ENCODE measurements at regions not wholly inside any gene's neighbourhood (a gene's known extent, or its start where the extent isn't known, plus 50 kb on each side); places are given as distances from the start of the nearest gene placed in this dataset.

DNA sequence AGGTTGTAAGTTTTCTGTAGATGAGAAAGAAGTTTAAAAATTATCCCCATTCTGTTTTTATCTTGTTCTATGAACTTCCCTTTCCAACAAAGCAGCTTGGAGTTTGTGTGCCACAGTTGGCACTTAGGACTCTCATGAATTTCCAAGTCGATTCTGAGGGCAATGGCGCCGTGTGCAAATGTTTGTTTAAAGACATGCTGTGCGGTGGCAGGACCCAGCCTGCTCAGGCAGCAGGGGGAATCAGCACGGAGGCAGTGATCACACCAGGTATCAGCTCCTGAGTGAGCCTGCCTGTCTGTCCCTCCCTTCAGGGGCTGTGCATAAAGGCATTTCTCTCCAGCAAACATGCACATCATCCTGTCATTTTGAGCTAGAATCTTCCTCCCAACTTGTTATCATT lies 109.8 kb upstream of the WDR11 start:
- no peak overlapping the region for H3K27ac ChIP-seq (ENCODE audit: low read length)
- no peak overlapping the region for H3K9ac ChIP-seq (ENCODE audit: low read length)
- H3K27me3 ChIP-seq (replicated peaks; ENCODE audit: insufficient read depth, low read length): no peaks in the 10 kb centered on the region
- H3K4me3 ChIP-seq (ENCODE audit: low read length): no peak overlapping the region
- no peak for TF ChIP-seq EZH2 (optimal IDR thresholded peaks at IDR 0.05; ENCODE audit: low read depth, low read length)
- TF ChIP-seq, protein P1, sequence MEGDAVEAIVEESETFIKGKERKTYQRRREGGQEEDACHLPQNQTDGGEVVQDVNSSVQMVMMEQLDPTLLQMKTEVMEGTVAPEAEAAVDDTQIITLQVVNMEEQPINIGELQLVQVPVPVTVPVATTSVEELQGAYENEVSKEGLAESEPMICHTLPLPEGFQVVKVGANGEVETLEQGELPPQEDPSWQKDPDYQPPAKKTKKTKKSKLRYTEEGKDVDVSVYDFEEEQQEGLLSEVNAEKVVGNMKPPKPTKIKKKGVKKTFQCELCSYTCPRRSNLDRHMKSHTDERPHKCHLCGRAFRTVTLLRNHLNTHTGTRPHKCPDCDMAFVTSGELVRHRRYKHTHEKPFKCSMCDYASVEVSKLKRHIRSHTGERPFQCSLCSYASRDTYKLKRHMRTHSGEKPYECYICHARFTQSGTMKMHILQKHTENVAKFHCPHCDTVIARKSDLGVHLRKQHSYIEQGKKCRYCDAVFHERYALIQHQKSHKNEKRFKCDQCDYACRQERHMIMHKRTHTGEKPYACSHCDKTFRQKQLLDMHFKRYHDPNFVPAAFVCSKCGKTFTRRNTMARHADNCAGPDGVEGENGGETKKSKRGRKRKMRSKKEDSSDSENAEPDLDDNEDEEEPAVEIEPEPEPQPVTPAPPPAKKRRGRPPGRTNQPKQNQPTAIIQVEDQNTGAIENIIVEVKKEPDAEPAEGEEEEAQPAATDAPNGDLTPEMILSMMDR (IDR thresholded peaks at IDR 0.05; ENCODE audit: low read length): no peak
- no peak for TF ChIP-seq EZH2phosphoT487 (IDR thresholded peaks at IDR 0.05; ENCODE audit: low read length)
- H3K4me1 ChIP-seq (ENCODE audit: low read length): no peaks in the 10 kb centered on the region
- no peaks in the 10 kb centered on the region for H3K79me2 ChIP-seq (ENCODE audit: low read length)
- H3F3A ChIP-seq (ENCODE audit: insufficient read depth, low read length): no peaks in the 10 kb centered on the region
- H3K9me3 ChIP-seq (replicated peaks; ENCODE audit: insufficient read depth, low read length): no peaks in the 10 kb centered on the region
- no peaks in the 10 kb centered on the region for H3K36me3 ChIP-seq (replicated peaks; ENCODE audit: insufficient read depth, low read length)
- no peak overlapping the region for H2AFZ ChIP-seq (ENCODE audit: low read length)
- H3K9me2 ChIP-seq (replicated peaks; ENCODE audit: insufficient read depth, low read length): no peaks in the 10 kb centered on the region
- DNase-seq: no peak
- H4K20me1 ChIP-seq (ENCODE audit: insufficient read depth, low read length): no peaks in the 10 kb centered on the region
- H3K4me2 ChIP-seq (ENCODE audit: low read depth, low read length): no peak overlapping the region

DNA sequence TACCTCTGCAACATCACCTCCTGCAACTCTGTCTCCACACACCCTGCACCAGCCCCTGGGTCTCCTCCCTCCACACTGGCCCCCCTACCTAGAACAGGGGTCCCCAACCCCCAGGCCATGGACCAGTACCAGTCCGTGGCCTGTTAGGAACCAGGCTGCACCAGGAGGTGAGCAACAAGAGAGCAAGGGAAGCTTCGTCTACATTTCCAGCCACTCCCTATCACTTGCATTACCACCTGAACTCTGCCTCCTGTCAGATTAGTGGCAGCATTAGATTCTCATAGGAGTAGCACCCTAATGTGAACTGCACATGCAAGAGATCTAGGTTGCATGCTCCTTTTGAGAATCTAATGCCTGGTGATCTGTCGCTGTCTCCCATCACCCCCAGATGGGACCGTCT lies 108.8 kb upstream of the WDR11 start:
- Histone ChIP-seq H3K79me2 (ENCODE audit: low read length) (no peaks in the 10 kb centered on the region), H3K9me2 (replicated peaks; ENCODE audit: insufficient read depth, low read length) (no peaks in the 10 kb centered on the region), H3F3A (ENCODE audit: insufficient read depth, low read length) (no peaks in the 10 kb centered on the region), H3K9me3 (replicated peaks; ENCODE audit: insufficient read depth, low read length) (no peaks in the 10 kb centered on the region), H3K4me2 (ENCODE audit: low read depth, low read length) (no peak overlapping the region), H3K4me1 (ENCODE audit: low read length) (no peaks in the 10 kb centered on the region), H3K27ac (ENCODE audit: low read length) (no peak overlapping the region), H3K36me3 (replicated peaks; ENCODE audit: insufficient read depth, low read length) (no peaks in the 10 kb centered on the region), H3K27me3 (replicated peaks; ENCODE audit: insufficient read depth, low read length) (no peaks in the 10 kb centered on the region), H4K20me1 (ENCODE audit: insufficient read depth, low read length) (no peaks in the 10 kb centered on the region), H2AFZ (ENCODE audit: low read length) (no peak overlapping the region), H3K9ac (ENCODE audit: low read length) (no peak overlapping the region), H3K4me3 (ENCODE audit: low read length) (no peak overlapping the region)
- no peak for DNase-seq
- TF ChIP-seq EZH2 (optimal IDR thresholded peaks at IDR 0.05; ENCODE audit: low read depth, low read length) (no peak), EZH2phosphoT487 (IDR thresholded peaks at IDR 0.05; ENCODE audit: low read length) (no peak)
- TF ChIP-seq, protein P1 (IDR thresholded peaks at IDR 0.05; ENCODE audit: low read length): no peak

DNA sequence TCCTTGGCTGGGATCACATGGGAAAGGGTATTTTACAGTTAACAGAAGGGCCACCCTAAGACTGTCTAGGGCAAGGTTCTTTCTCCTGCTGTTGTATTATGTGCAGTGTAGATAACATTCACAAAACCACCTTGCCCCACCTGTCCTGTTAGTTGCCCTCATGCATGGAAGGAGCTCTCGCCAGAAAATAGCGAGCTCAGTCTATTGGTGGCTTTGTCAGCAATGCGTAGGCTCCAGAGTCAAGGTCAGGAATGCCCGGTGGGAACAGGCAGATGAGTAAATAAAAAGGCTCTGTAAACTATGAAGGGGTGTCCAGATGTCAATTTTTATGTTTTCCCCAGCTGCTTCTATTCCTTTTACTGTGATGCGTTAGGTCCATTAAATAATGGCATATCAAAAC lies 107.1 kb upstream of the WDR11 start:
- no peak overlapping the region for H2AFZ ChIP-seq (ENCODE audit: low read length)
- no peak for DNase-seq
- no peak overlapping the region for H3K9ac ChIP-seq (ENCODE audit: low read length)
- H3K4me2 ChIP-seq (ENCODE audit: low read depth, low read length): no peak overlapping the region
- no peaks in the 10 kb centered on the region for H3F3A ChIP-seq (ENCODE audit: insufficient read depth, low read length)
- H3K27me3 ChIP-seq (replicated peaks; ENCODE audit: insufficient read depth, low read length): no peaks in the 10 kb centered on the region
- TF ChIP-seq EZH2phosphoT487 (IDR thresholded peaks at IDR 0.05; ENCODE audit: low read length): no peak
- TF ChIP-seq, protein P1 (IDR thresholded peaks at IDR 0.05; ENCODE audit: low read length): no peak
- no peak for TF ChIP-seq EZH2 (optimal IDR thresholded peaks at IDR 0.05; ENCODE audit: low read depth, low read length)
- no peak overlapping the region for H3K27ac ChIP-seq (ENCODE audit: low read length)
- H3K9me3 ChIP-seq (replicated peaks; ENCODE audit: insufficient read depth, low read length): no peaks in the 10 kb centered on the region
- no peak overlapping the region for H3K4me3 ChIP-seq (ENCODE audit: low read length)
- no peaks in the 10 kb centered on the region for H4K20me1 ChIP-seq (ENCODE audit: insufficient read depth, low read length)
- H3K79me2 ChIP-seq (ENCODE audit: low read length): no peaks in the 10 kb centered on the region
- no peaks in the 10 kb centered on the region for H3K36me3 ChIP-seq (replicated peaks; ENCODE audit: insufficient read depth, low read length)
- no peaks in the 10 kb centered on the region for H3K4me1 ChIP-seq (ENCODE audit: low read length)
- no peaks in the 10 kb centered on the region for H3K9me2 ChIP-seq (replicated peaks; ENCODE audit: insufficient read depth, low read length)
